Stomach (tissue), 8 donors: ENCODE measurements at regions not wholly inside any gene's neighbourhood (a gene's known extent, or its start where the extent isn't known, plus 50 kb on each side); places are given as distances from the start of the nearest gene placed in this dataset.
A peak's percentile ranks its signal among the peaks of the same experiment; 100 is the strongest.

Source experiments
- DNase-seq, 2 donors: peaks; one replicate each; pipeline versions ENCODE4 v3.0.0 to v3.0.0-alpha.2; 2013 to 2019
- H3K27ac ChIP-seq, 5 donors: fragments of 200-600 bp in 4 of 5; sonication (generic) in 4 of 5; one replicate each; pipeline ENCODE4 v1.5.1; 2013 to 2019; ENCODE audit warnings: mild to moderate bottlenecking in 1 of 5, moderate library complexity in 1 of 5
- H3K27me3 ChIP-seq, 3 donors: fragments of 200-600 bp; sonication (generic); one replicate each; pipeline ENCODE4 v1.5.1; 2017 to 2019; ENCODE audit warnings: mixed run types in 1 of 3
- H3K36me3 ChIP-seq, 4 donors: fragments of 200-600 bp; sonication (generic); 1 replicate in 3 of 4; 2 replicates in 1 of 4; pipeline ENCODE4 v1.5.1; 2016 to 2019
- H3K4me1 ChIP-seq, 4 donors: fragments of 200-600 bp; sonication (generic); one replicate each; pipeline ENCODE4 v1.5.1; 2016 to 2019
- H3K4me3 ChIP-seq, 4 donors: fragments of 200-600 bp; sonication (generic) in 3 of 4; one replicate each; pipeline ENCODE4 v1.5.1; 2016 to 2019; ENCODE audit warnings: mild to moderate bottlenecking in 1 of 4
- H3K9me3 ChIP-seq, 4 donors: fragments of 200-600 bp; sonication (generic); one replicate each; pipeline ENCODE4 v1.5.1; 2016 to 2019
- EP300 ChIP-seq: sonication (generic); formaldehyde crosslinking; IDR thresholded peaks from one replicate; pipeline ENCODE4 v1.6.1; 2017; ENCODE audit warnings: antibody characterized with exemption
- POLR2A ChIP-seq, 4 donors: fragments of 450-650 bp; IDR thresholded peaks; one replicate each; pipeline ENCODE4 v1.6.1; 2016; ENCODE audit warnings: antibody characterized with exemption in 4 of 4, control low read depth in 2 of 4, mild to moderate bottlenecking in 1 of 4, moderate library complexity in 1 of 4
- POLR2AphosphoS5 ChIP-seq, 3 donors: sonication (generic); formaldehyde crosslinking; IDR thresholded peaks; one replicate each; pipeline ENCODE4 v1.6.1; 2016; ENCODE audit warnings: antibody characterized with exemption in 3 of 3
- WGBS, 5 donors: extraction: QIAGEN DNeasy Blood & Tissue Kit in 3 of 5; methylation state at CpG; one replicate each; pipeline versions ENCODE4 v1.1.5 to v1.1.7; 2013 to 2018; 5-methylcytosine and 5-hydroxymethylcytosine counted together
- intact Hi-C: fragments of 100-400 bp; cut with DNase I; formaldehyde crosslinking; loops from one replicate; pipeline ENCODE4 v1.15.1; 2023; ENCODE audit warnings: low total_unique reads
- TF ChIP-seq, protein P1 (sequence below), 7 experiments: fragments of 450-650 bp in 4 of 7; fragments of 200-600 bp in 3 of 7; sonication (generic) in 3 of 7; IDR thresholded peaks; one replicate each; pipeline ENCODE4 v1.5.1; 2016 to 2019; ENCODE audit warnings: antibody characterized with exemption in 7 of 7, control low read depth in 2 of 7, mild to moderate bottlenecking in 1 of 7
- donor health status: healthy with polysubstance abuse.
- donor health status: Bipolar disorder and iron deficiency.
- donor health status: healthy.

GRCh38 chr17:74012465-74012864, 191.0 kb upstream of the RPL38 start:
- Histone ChIP-seq H3K9me3 (peaks cover 0 to 8% (median 4%) of the 10 kb centered on the region in 4 donors), H3K27me3 (peaks cover 4 to 88% (median 28%) of the 10 kb centered on the region in 3 donors), H3K36me3 (no peaks in the 10 kb centered on the region), H3K27ac (no peak overlapping the region), H3K4me3 (no peak overlapping the region), H3K4me1 (peaks cover 0 to 5% (median 0%) of the 10 kb centered on the region in 4 donors)
- no peak for TF ChIP-seq POLR2AphosphoS5 (IDR thresholded peaks at IDR 0.05)
- TF ChIP-seq POLR2A (IDR thresholded peaks at IDR 0.05) = no peak
- no peak for TF ChIP-seq EP300
- TF ChIP-seq, protein P1, sequence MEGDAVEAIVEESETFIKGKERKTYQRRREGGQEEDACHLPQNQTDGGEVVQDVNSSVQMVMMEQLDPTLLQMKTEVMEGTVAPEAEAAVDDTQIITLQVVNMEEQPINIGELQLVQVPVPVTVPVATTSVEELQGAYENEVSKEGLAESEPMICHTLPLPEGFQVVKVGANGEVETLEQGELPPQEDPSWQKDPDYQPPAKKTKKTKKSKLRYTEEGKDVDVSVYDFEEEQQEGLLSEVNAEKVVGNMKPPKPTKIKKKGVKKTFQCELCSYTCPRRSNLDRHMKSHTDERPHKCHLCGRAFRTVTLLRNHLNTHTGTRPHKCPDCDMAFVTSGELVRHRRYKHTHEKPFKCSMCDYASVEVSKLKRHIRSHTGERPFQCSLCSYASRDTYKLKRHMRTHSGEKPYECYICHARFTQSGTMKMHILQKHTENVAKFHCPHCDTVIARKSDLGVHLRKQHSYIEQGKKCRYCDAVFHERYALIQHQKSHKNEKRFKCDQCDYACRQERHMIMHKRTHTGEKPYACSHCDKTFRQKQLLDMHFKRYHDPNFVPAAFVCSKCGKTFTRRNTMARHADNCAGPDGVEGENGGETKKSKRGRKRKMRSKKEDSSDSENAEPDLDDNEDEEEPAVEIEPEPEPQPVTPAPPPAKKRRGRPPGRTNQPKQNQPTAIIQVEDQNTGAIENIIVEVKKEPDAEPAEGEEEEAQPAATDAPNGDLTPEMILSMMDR (IDR thresholded peaks at IDR 0.05) = no peak
- 10 to 17% (median 14%) methylated on average over 6 of the region's 6 CpGs for WGBS, 5 donors
- intact Hi-C loops = no loop called here
- DNase-seq = peak in 1 of 2 donors; percentile 25

DNA sequence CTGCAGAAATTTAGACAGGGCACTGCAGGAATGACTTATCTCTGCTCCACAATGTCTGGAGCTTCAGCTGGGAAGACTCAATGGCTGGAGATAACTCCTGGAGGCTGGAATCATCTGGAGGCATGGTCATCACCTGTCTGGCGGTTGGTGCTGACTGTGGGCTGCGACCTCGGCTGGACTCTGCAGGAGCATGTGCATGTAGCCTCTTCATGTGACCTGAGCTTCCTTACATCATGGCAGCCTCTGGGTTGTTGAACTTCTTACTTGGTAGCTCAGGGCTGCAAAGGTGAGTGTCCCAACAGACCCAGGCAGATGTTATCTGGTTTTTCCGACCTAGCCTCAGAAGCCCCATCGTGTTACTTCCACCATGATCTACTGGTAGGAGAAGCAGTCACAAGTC, 188.2 kb upstream of the RPL38 start:
- WGBS, 5 donors = 70 to 95% (median 86%) methylated on average over 5 of the region's 5 CpGs
- H3K27me3 ChIP-seq = peaks cover 0 to 62% (median 13%) of the 10 kb centered on the region in 3 donors
- no peak for DNase-seq
- intact Hi-C loops = no loop called here
- peaks cover 0 to 5% (median 0%) of the 10 kb centered on the region in 4 donors for H3K4me1 ChIP-seq
- H3K36me3 ChIP-seq = no peaks in the 10 kb centered on the region
- H3K4me3 ChIP-seq = no peak overlapping the region
- TF ChIP-seq, protein P1 (IDR thresholded peaks at IDR 0.05) = no peak
- TF ChIP-seq EP300 = no peak
- no peak for TF ChIP-seq POLR2AphosphoS5 (IDR thresholded peaks at IDR 0.05)
- no peak for TF ChIP-seq POLR2A (IDR thresholded peaks at IDR 0.05)
- peaks cover 0 to 8% (median 4%) of the 10 kb centered on the region in 4 donors for H3K9me3 ChIP-seq
- H3K27ac ChIP-seq = no peak overlapping the region

- Histone ChIP-seq H3K27me3 (peaks cover 0 to 59% (median 13%) of the 10 kb centered on the region in 3 donors), H3K27ac (no peak overlapping the region), H3K4me1 (peaks cover 0 to 5% (median 0%) of the 10 kb centered on the region in 4 donors), H3K9me3 (peaks cover 0 to 8% (median 4%) of the 10 kb centered on the region in 4 donors), H3K4me3 (no peak overlapping the region), H3K36me3 (no peaks in the 10 kb centered on the region)
- intact Hi-C loops = no loop called here
- no peak for DNase-seq
- TF ChIP-seq POLR2AphosphoS5 (IDR thresholded peaks at IDR 0.05) (no peak), EP300 (no peak), POLR2A (IDR thresholded peaks at IDR 0.05) (no peak)
- TF ChIP-seq, protein P1 (IDR thresholded peaks at IDR 0.05) = no peak
- 73 to 82% (median 81%) methylated on average over 12 of the region's 12 CpGs for WGBS, 5 donors
Observed at GRCh38 chr17:74015990-74016389, 187.5 kb upstream of the RPL38 start.

GRCh38 chr17:74016461-74016860, 187.0 kb upstream of the RPL38 start:
- no peak overlapping the region for H3K27ac ChIP-seq
- peaks cover 0 to 5% (median 0%) of the 10 kb centered on the region in 4 donors for H3K4me1 ChIP-seq
- no peak overlapping the region for H3K4me3 ChIP-seq
- WGBS, 5 donors = 55 to 65% (median 59%) methylated on average over 6 to 8 of the region's 8 CpGs
- intact Hi-C loops = no loop called here
- H3K36me3 ChIP-seq = no peaks in the 10 kb centered on the region
- peaks cover 0 to 8% (median 4%) of the 10 kb centered on the region in 4 donors for H3K9me3 ChIP-seq
- H3K27me3 ChIP-seq = peaks cover 0 to 54% (median 13%) of the 10 kb centered on the region in 3 donors
- TF ChIP-seq POLR2A (IDR thresholded peaks at IDR 0.05) (no peak), EP300 (no peak), POLR2AphosphoS5 (IDR thresholded peaks at IDR 0.05) (no peak)
- TF ChIP-seq, protein P1 (IDR thresholded peaks at IDR 0.05) = no peak
- no peak for DNase-seq
